DMS 273 (cell line): ENCODE measurements at regions not wholly inside any gene's neighbourhood (a gene's known extent, or its start where the extent isn't known, plus 50 kb on each side); places are given as distances from the start of the nearest gene placed in this dataset.
A peak's percentile ranks its signal among the peaks of the same experiment; 100 is the strongest.

Experiments used
- DNase-seq: peaks from one replicate; lab custom pipeline; 2025; ENCODE audit not compliant: unreplicated experiment; lab: John Stamatoyannopoulos, UW

GRCh38 chr4:165718660-165719059 is 154.4 kb upstream of the TLL1 start:
- no peak for DNase-seq

- DNase-seq: peak; percentile 1
Measured at GRCh38 chr4:165720411-165721082, 152.5 kb upstream of the TLL1 start.

GRCh38 chr4:165721815-165722214 is 151.2 kb upstream of the TLL1 start:
- DNase-seq: no peak

- no peak for DNase-seq
Measured at GRCh38 chr4:165723051-165723795, 149.8 kb upstream of the TLL1 start.

- DNase-seq: no peak
Measured at GRCh38 chr4:165724786-165725185, 148.3 kb upstream of the TLL1 start.

GRCh38 chr4:165725352-165725751 is 147.7 kb upstream of the TLL1 start:
- DNase-seq: no peak

- no peak for DNase-seq
Measured at GRCh38 chr4:165726831-165727230, 146.2 kb upstream of the TLL1 start.

GRCh38 chr4:165737309-165737972 is 135.6 kb upstream of the TLL1 start:
- DNase-seq: no peak

- DNase-seq: no peak
Measured at GRCh38 chr4:165738571-165738970, 134.5 kb upstream of the TLL1 start.

GRCh38 chr4:165740911-165741310 is 132.1 kb upstream of the TLL1 start:
- DNase-seq: no peak

- no peak for DNase-seq
Measured at GRCh38 chr4:165743422-165743821, 129.6 kb upstream of the TLL1 start.

GRCh38 chr4:165744370-165744769 is 128.7 kb upstream of the TLL1 start:
- DNase-seq: no peak

GRCh38 chr4:165748321-165748720 is 124.7 kb upstream of the TLL1 start:
- no peak for DNase-seq

- DNase-seq: no peak
Measured at GRCh38 chr4:165751882-165752281, 121.2 kb upstream of the TLL1 start.

GRCh38 chr4:165754664-165755063 is 118.4 kb upstream of the TLL1 start:
- DNase-seq: no peak

GRCh38 chr4:165756836-165757235 is 116.2 kb upstream of the TLL1 start:
- DNase-seq: no peak

- no peak for DNase-seq
Measured at GRCh38 chr4:165757451-165757850, 115.6 kb upstream of the TLL1 start.

- DNase-seq: no peak
Measured at GRCh38 chr4:165758086-165758485, 115.0 kb upstream of the TLL1 start.

GRCh38 chr4:165760182-165760581 is 112.9 kb upstream of the TLL1 start:
- no peak for DNase-seq

GRCh38 chr4:165761963-165762362 is 111.1 kb upstream of the TLL1 start:
- DNase-seq: no peak

GRCh38 chr4:165763640-165764039 is 109.4 kb upstream of the TLL1 start:
- DNase-seq: no peak

- DNase-seq: peak; percentile 20
Measured at GRCh38 chr4:165765053-165765452, 108.0 kb upstream of the TLL1 start.
